ENCODE measurements at regions not wholly inside any gene's neighbourhood (a gene's known extent, or its start where the extent isn't known, plus 50 kb on each side); places are given as distances from the start of the nearest gene placed in this dataset.
A peak's percentile ranks its signal among the peaks of the same experiment; 100 is the strongest.

- TF ChIP-seq CHD7 (IDR thresholded peaks at IDR 0.05; ENCODE audit: insufficient replicate concordance, low read length) (no peak), GABPA (IDR thresholded peaks at IDR 0.05; ENCODE audit: borderline replicate concordance, insufficient read depth, low read length) (no peak), KDM4A (IDR thresholded peaks at IDR 0.05; ENCODE audit: low read depth, low read length, severe bottlenecking) (no peak), SRF (IDR thresholded peaks at IDR 0.05; ENCODE audit: low read depth, low read length) (no peak), BACH1 (IDR thresholded peaks at IDR 0.05; ENCODE audit: low read length) (no peak), SIX5 (IDR thresholded peaks at IDR 0.05; ENCODE audit: low read depth, low read length) (no peak), PHF8 (conservative IDR thresholded peaks at IDR 0.05; ENCODE audit: low read depth, low read length) (no peak), EGR1 (IDR thresholded peaks at IDR 0.05; ENCODE audit: borderline replicate concordance, low read depth, low read length) (no peak), CTCF (IDR thresholded peaks at IDR 0.05; ENCODE audit: control extremely low read depth in 1 of 3, insufficient read depth in 1 of 3, low read depth in 1 of 3, low read length in 3 of 3) (peak; percentile 46 to 66 (median 51))
These were observed 109.7 kb downstream of the NUFIP1 start (continued) for GRCh38 chr13:44879452-44880058.
